ENCODE measurements at regions not wholly inside any gene's neighbourhood (a gene's known extent, or its start where the extent isn't known, plus 50 kb on each side); places are given as distances from the start of the nearest gene placed in this dataset.

- in situ Hi-C loops (cut with HindIII; ENCODE audit: low pct_unique_long_range_greater_than_20kb, low sequenced_read_pairs), result no loop called here
- H3K4me3 ChIP-seq (ENCODE audit: low read depth in 2 of 2, low read length in 2 of 2), result no peak overlapping the region
- H3K36me3 ChIP-seq (ENCODE audit: control insufficient read depth, insufficient read depth, low read length), result no peaks in the 10 kb centered on the region
These were observed 356.4 kb downstream of the KLHL4 start for GRCh38 chrX:87874043-87874442.

DNA sequence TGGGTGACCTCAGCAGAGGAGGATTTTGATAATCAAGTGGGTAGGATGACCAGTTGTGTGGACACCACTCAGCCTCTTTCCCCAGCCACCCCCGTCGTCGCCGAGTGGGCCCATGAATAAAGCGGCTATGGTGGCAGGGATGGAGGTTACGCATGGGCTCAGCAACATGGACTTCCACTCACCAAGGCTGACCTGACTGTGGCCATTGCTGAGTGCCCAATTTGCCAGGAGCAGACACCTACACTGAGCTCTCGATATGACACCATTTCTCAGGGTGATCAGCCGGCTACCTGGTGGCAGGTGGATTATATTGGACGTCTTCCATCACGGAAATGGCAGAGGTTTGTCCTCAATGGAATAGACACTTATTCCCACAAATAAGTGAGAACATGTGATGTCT, 361.3 kb downstream of the KLHL4 start:
- no peak for TF ChIP-seq TCF7L2 (IDR thresholded peaks at IDR 0.05; ENCODE audit: low read depth, low read length)
- TF ChIP-seq, protein P1, sequence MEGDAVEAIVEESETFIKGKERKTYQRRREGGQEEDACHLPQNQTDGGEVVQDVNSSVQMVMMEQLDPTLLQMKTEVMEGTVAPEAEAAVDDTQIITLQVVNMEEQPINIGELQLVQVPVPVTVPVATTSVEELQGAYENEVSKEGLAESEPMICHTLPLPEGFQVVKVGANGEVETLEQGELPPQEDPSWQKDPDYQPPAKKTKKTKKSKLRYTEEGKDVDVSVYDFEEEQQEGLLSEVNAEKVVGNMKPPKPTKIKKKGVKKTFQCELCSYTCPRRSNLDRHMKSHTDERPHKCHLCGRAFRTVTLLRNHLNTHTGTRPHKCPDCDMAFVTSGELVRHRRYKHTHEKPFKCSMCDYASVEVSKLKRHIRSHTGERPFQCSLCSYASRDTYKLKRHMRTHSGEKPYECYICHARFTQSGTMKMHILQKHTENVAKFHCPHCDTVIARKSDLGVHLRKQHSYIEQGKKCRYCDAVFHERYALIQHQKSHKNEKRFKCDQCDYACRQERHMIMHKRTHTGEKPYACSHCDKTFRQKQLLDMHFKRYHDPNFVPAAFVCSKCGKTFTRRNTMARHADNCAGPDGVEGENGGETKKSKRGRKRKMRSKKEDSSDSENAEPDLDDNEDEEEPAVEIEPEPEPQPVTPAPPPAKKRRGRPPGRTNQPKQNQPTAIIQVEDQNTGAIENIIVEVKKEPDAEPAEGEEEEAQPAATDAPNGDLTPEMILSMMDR (IDR thresholded peaks at IDR 0.05), result no peak
- no peak for TF ChIP-seq POLR2AphosphoS5 (IDR thresholded peaks at IDR 0.05; ENCODE audit: low read depth, low read length)
- TF ChIP-seq, protein P2, sequence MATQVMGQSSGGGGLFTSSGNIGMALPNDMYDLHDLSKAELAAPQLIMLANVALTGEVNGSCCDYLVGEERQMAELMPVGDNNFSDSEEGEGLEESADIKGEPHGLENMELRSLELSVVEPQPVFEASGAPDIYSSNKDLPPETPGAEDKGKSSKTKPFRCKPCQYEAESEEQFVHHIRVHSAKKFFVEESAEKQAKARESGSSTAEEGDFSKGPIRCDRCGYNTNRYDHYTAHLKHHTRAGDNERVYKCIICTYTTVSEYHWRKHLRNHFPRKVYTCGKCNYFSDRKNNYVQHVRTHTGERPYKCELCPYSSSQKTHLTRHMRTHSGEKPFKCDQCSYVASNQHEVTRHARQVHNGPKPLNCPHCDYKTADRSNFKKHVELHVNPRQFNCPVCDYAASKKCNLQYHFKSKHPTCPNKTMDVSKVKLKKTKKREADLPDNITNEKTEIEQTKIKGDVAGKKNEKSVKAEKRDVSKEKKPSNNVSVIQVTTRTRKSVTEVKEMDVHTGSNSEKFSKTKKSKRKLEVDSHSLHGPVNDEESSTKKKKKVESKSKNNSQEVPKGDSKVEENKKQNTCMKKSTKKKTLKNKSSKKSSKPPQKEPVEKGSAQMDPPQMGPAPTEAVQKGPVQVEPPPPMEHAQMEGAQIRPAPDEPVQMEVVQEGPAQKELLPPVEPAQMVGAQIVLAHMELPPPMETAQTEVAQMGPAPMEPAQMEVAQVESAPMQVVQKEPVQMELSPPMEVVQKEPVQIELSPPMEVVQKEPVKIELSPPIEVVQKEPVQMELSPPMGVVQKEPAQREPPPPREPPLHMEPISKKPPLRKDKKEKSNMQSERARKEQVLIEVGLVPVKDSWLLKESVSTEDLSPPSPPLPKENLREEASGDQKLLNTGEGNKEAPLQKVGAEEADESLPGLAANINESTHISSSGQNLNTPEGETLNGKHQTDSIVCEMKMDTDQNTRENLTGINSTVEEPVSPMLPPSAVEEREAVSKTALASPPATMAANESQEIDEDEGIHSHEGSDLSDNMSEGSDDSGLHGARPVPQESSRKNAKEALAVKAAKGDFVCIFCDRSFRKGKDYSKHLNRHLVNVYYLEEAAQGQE (IDR thresholded peaks at IDR 0.05; ENCODE audit: insufficient read depth in 1 of 2, low read depth in 2 of 2, low read length in 1 of 2), result no peak
- no peak for TF ChIP-seq SIN3A (IDR thresholded peaks at IDR 0.05; ENCODE audit: borderline replicate concordance, insufficient read depth, low read depth, low read length)
- DNase-seq (ENCODE audit: low read depth, low spot score) (no peak), ATAC-seq (no peak)
- Histone ChIP-seq H3K4me3 (ENCODE audit: low read depth in 2 of 2, low read length in 2 of 2) (no peak overlapping the region), H3K27ac (ENCODE audit: low read length) (no peak overlapping the region), H3K27me3 (ENCODE audit: control insufficient read depth, insufficient read depth, low read length) (no peaks in the 10 kb centered on the region), H3K36me3 (ENCODE audit: control insufficient read depth, insufficient read depth, low read length) (no peaks in the 10 kb centered on the region), H3K9me3 (ENCODE audit: control insufficient read depth, insufficient read depth, low read depth, low read length) (no peaks in the 10 kb centered on the region), H3K4me1 (ENCODE audit: control insufficient read depth, insufficient read depth, low read length) (no peaks in the 10 kb centered on the region)
- POLR2A ChIA-PET, result no interaction called here
- CTCF ChIA-PET, result no interaction called here
- intact Hi-C loops (cut with micrococcal nuclease; ENCODE audit: unreplicated experiment) (no loop called here), in situ Hi-C loops (cut with HindIII; ENCODE audit: low pct_unique_long_range_greater_than_20kb, low sequenced_read_pairs) (no loop called here)
- BruUV-seq (replicated peaks), result no TSS peak

More at GRCh38 chrX:87874043-87874442, 356.4 kb downstream of the KLHL4 start:
- intact Hi-C loops (cut with micrococcal nuclease; ENCODE audit: unreplicated experiment), result no loop called here
- TF ChIP-seq, protein P2 (IDR thresholded peaks at IDR 0.05; ENCODE audit: insufficient read depth in 1 of 2, low read depth in 2 of 2, low read length in 1 of 2), result no peak
- TF ChIP-seq TCF7L2 (IDR thresholded peaks at IDR 0.05; ENCODE audit: low read depth, low read length) (no peak), SIN3A (IDR thresholded peaks at IDR 0.05; ENCODE audit: borderline replicate concordance, insufficient read depth, low read depth, low read length) (no peak), POLR2AphosphoS5 (IDR thresholded peaks at IDR 0.05; ENCODE audit: low read depth, low read length) (no peak)
- TF ChIP-seq, protein P1 (IDR thresholded peaks at IDR 0.05), result no peak
- H3K4me1 ChIP-seq (ENCODE audit: control insufficient read depth, insufficient read depth, low read length), result no peaks in the 10 kb centered on the region
- ATAC-seq, result no peak
- no peak for DNase-seq (ENCODE audit: low read depth, low spot score)
- BruUV-seq (replicated peaks), result no TSS peak
- POLR2A ChIA-PET, result no interaction called here
- no peak overlapping the region for H3K27ac ChIP-seq (ENCODE audit: low read length)
- CTCF ChIA-PET, result no interaction called here
- H3K27me3 ChIP-seq (ENCODE audit: control insufficient read depth, insufficient read depth, low read length), result no peaks in the 10 kb centered on the region
- no peaks in the 10 kb centered on the region for H3K9me3 ChIP-seq (ENCODE audit: control insufficient read depth, insufficient read depth, low read depth, low read length)

Data from Panc1 (cell line).